ENCODE measurements at regions not wholly inside any gene's neighbourhood (a gene's known extent, or its start where the extent isn't known, plus 50 kb on each side); places are given as distances from the start of the nearest gene placed in this dataset.

DNA sequence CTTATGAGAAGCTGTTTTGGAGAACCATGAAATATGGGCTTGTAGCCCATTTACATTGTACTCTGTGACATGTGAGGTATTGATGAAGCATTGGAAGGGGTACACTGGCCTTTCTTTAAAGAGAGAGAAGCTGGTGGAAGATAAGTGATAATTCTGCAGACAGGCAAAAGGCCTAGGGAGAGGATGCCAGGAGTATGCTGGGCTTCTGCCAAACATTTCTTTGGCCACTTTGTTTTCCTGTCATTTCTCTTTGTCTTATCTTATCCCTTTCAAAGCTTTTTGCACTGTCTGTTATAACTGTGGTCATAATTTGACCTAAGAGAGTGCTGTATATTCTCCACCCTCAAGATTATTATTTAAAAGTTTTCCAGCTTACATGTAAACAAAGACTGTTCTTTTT, 109.6 kb upstream of the SEMA6D start (continued):
- TF ChIP-seq CTCF (IDR thresholded peaks at IDR 0.05 in 2 of 3, conservative IDR thresholded peaks at IDR 0.05 in 1 of 3; ENCODE audit: borderline replicate concordance in 1 of 3, insufficient read depth in 1 of 3, low read depth in 2 of 3, low read length in 2 of 3) (no peak), ZNF274 (IDR thresholded peaks at IDR 0.05; ENCODE audit: low read depth, low read length) (no peak), CBX3 (IDR thresholded peaks at IDR 0.05; ENCODE audit: low read depth) (no peak), ATF3 (IDR thresholded peaks at IDR 0.05) (no peak), REST (IDR thresholded peaks at IDR 0.05; ENCODE audit: low read depth) (no peak), SP1 (IDR thresholded peaks at IDR 0.05; ENCODE audit: low read depth) (no peak)

GRCh38 chr15:47609693-47610092, 107.6 kb upstream of the SEMA6D start:
- CTCF ChIA-PET = no interaction called here
- TF ChIP-seq SIN3A (IDR thresholded peaks at IDR 0.05; ENCODE audit: low read depth) (no peak), TCF7L2 (IDR thresholded peaks at IDR 0.05; ENCODE audit: borderline replicate concordance, extremely low read depth, insufficient read depth, insufficient read length) (no peak), ELF1 (IDR thresholded peaks at IDR 0.05; ENCODE audit: borderline replicate concordance, low read depth) (no peak), POLR2AphosphoS5 (IDR thresholded peaks at IDR 0.05; ENCODE audit: low read depth, low read length) (no peak), CBX3 (IDR thresholded peaks at IDR 0.05; ENCODE audit: low read depth) (no peak), ZFX (IDR thresholded peaks at IDR 0.05) (no peak), SRF (IDR thresholded peaks at IDR 0.05; ENCODE audit: low read depth) (no peak), RAD21 (IDR thresholded peaks at IDR 0.05; ENCODE audit: low read depth) (no peak), ZBTB33 (IDR thresholded peaks at IDR 0.05; ENCODE audit: extremely low read depth, insufficient replicate concordance, low read length) (no peak), CEBPB (IDR thresholded peaks at IDR 0.05; ENCODE audit: low read depth) (no peak), ATF3 (IDR thresholded peaks at IDR 0.05) (no peak), EGR1 (IDR thresholded peaks at IDR 0.05; ENCODE audit: low read depth) (no peak), ZNF274 (IDR thresholded peaks at IDR 0.05; ENCODE audit: low read depth, low read length) (no peak)
- TF ChIP-seq, protein P1, sequence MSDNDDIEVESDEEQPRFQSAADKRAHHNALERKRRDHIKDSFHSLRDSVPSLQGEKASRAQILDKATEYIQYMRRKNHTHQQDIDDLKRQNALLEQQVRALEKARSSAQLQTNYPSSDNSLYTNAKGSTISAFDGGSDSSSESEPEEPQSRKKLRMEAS (IDR thresholded peaks at IDR 0.05) = no peak

More at GRCh38 chr15:47609693-47610092, 107.6 kb upstream of the SEMA6D start:
- H3K79me2 ChIP-seq (ENCODE audit: insufficient read depth, low read length) = no peaks in the 10 kb centered on the region
- RAD21 ChIA-PET (ENCODE audit: low non-redundant PET in 1 of 2, low total read pairs in 2 of 2, uncharacterized antibody in 2 of 2, unreplicated experiment in 2 of 2) = no interaction called here
- intact Hi-C loops (cut with micrococcal nuclease) = no loop called here
- no peaks in the 10 kb centered on the region for H3K4me1 ChIP-seq (ENCODE audit: control insufficient read depth in 1 of 2, insufficient read depth in 2 of 2, low read length in 2 of 2)
- DNase-seq (ENCODE audit: low read depth, low spot score) = no peak
- no TSS peak for BruUV-seq (replicated peaks)
- no peak overlapping the region for H3K27ac ChIP-seq (ENCODE audit: low read depth, low read length)
- ATAC-seq = no peak
- H3K36me3 ChIP-seq (ENCODE audit: control insufficient read depth in 1 of 2, insufficient read depth in 2 of 2, low read length in 2 of 2) = no peaks in the 10 kb centered on the region
- H3K9me3 ChIP-seq (ENCODE audit: control insufficient read depth in 1 of 2, insufficient read depth in 1 of 2, low read depth in 1 of 2, low read length in 2 of 2) = peaks cover 14 to 37% of the 10 kb centered on the region in 2 experiments; a peak in 2 of 4 replicates
- H3K4me2 ChIP-seq (ENCODE audit: low read length) = no peak overlapping the region
- no peaks in the 10 kb centered on the region for H3K27me3 ChIP-seq (ENCODE audit: insufficient read depth, low read length)
- H3K9ac ChIP-seq (ENCODE audit: low read length) = no peak overlapping the region
- H2AFZ ChIP-seq (ENCODE audit: low read depth, low read length, poor library complexity, severe bottlenecking) = no peak overlapping the region
- H4K20me1 ChIP-seq (ENCODE audit: insufficient read depth) = no peaks in the 10 kb centered on the region
- no peak overlapping the region for H3K4me3 ChIP-seq (replicated peaks in 1 of 2; ENCODE audit: low read depth in 1 of 2, low read length in 2 of 2)
- POLR2A ChIA-PET = no interaction called here
- H3K9me2 ChIP-seq (ENCODE audit: insufficient read depth) = no peaks in the 10 kb centered on the region

All from HCT116 (cell line).